ENCODE measurements at regions not wholly inside any gene's neighbourhood (a gene's known extent, or its start where the extent isn't known, plus 50 kb on each side); places are given as distances from the start of the nearest gene placed in this dataset.

- no peak for TF ChIP-seq CTCF (IDR thresholded peaks at IDR 0.05; ENCODE audit: low read depth, low read length)
- DNase-seq (ENCODE audit: extremely low read depth, low read depth) = no peak
These were observed 222.0 kb downstream of the SETD4 start for GRCh38 chr21:35838350-35838749.

- no peak for DNase-seq (ENCODE audit: extremely low read depth, low read depth)
- no peak for TF ChIP-seq CTCF (IDR thresholded peaks at IDR 0.05; ENCODE audit: low read depth, low read length)
These were observed 226.3 kb downstream of the SETD4 start for GRCh38 chr21:35833991-35834390.

DNA sequence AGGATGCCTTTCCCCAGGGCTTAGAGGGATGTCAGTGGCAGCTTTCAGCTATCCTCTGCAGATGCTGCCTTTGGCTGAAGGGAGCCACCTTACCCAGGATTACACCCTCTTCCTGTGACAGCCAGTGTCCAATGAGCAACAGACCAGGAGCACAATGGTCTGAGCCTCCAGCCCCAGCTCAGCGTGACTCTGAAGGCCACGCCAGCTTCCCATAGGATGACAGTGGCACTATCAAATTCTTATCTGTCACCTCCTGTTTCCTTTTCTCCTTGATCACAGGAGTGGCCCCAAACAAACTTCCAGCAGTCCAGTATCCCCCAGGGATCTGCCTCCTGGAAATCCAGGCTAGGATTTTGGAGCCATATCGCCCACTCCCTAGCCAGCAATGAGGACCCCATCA lies 226.9 kb downstream of the SETD4 start:
- DNase-seq (ENCODE audit: extremely low read depth, low read depth) = no peak
- TF ChIP-seq CTCF (IDR thresholded peaks at IDR 0.05; ENCODE audit: low read depth, low read length) = no peak

GRCh38 chr21:35831230-35831629 lies 229.1 kb downstream of the SETD4 start:
- TF ChIP-seq CTCF (IDR thresholded peaks at IDR 0.05; ENCODE audit: low read depth, low read length) = no peak
- no peak for DNase-seq (ENCODE audit: extremely low read depth, low read depth)

DNA sequence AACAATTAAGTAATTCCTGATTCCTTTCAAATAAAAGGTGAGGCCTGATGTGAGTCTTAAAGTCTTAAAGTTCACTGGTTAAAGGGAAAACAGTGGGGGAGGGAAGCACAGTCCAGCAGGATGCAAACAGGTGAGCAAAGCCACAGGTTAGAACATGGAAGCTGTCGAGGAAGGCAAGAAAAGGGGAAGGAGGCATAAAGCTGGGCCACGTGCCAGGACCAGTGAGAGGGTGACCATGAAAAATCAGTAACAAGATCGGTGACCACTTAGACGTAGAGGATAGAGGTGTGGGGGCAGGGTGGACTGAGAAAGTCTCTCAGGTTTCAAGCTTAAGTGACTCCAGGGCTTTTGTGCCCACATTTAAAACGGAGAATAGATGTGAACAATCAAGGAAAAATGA lies 231.3 kb downstream of the SETD4 start:
- DNase-seq (ENCODE audit: extremely low read depth, low read depth) = no peak

DNA sequence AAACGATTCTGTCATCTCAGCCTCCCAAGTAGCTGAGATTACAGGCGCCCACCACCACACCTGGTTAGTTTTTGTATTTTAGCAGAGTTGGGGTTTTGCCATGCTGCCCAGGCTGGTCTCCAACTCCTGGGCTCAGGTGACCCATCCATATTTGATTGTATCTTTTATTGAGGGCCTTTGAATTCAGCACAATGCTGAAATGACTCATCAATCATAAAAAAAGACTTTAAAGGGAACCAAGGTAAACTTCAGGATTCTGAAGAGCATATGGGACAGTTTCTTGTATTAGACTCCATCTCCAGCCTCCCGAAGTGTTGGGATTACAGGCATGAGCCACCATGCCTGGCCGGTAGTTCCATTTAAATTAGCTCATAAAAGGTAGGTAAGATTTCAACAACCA lies 232.2 kb downstream of the SETD4 start:
- TF ChIP-seq CTCF (IDR thresholded peaks at IDR 0.05; ENCODE audit: low read depth, low read length) = no peak
- DNase-seq (ENCODE audit: extremely low read depth, low read depth) = no peak

More for the DNA sequence above, 231.3 kb downstream of the SETD4 start:
- TF ChIP-seq CTCF (IDR thresholded peaks at IDR 0.05; ENCODE audit: low read depth, low read length) = no peak

- TF ChIP-seq CTCF (IDR thresholded peaks at IDR 0.05; ENCODE audit: low read depth, low read length) = no peak
- DNase-seq (ENCODE audit: extremely low read depth, low read depth) = no peak
These were observed 233.3 kb downstream of the SETD4 start for GRCh38 chr21:35827004-35827403.

Data from AG09319 (cell line).